Breast epithelium (tissue), 3 donors: ENCODE measurements at regions not wholly inside any gene's neighbourhood (a gene's known extent, or its start where the extent isn't known, plus 50 kb on each side); places are given as distances from the start of the nearest gene placed in this dataset.

Source experiments
- CTCF ChIP-seq, 3 donors: fragments of 450-650 bp; IDR thresholded peaks; one replicate each; pipeline ENCODE4 v1.5.1; 2016 to 2017; ENCODE audit warnings: antibody characterized with exemption in 3 of 3, mild to moderate bottlenecking in 3 of 3, moderate library complexity in 3 of 3
- POLR2A ChIP-seq: fragments of 450-650 bp; IDR thresholded peaks from one replicate; pipeline ENCODE4 v1.6.1; 2016; ENCODE audit warnings: antibody characterized with exemption, mild to moderate bottlenecking, moderate library complexity

DNA sequence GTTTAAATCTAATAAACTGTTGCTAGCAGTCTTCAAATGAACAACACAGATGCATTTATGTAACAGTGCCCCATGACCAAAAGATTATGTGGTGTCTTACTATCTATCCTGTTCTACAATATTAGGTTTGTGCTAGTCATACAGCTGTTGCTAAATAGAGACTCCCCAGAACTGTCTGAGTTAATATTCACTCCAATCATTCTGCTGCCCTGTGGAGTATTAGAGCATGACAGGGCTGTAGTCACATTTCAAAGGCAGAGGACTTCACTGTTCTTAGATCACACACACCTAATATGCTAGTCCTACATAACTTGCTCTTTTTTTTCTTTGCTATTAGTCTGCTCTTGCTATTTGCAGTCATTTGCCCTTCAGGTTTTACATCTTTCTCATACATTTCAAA lies 157.6 kb upstream of the MDGA2 start:
- TF ChIP-seq CTCF (IDR thresholded peaks at IDR 0.05): no peak
- TF ChIP-seq POLR2A: no peak
